Epithelial cell of proximal tubule (primary cell): ENCODE measurements at regions not wholly inside any gene's neighbourhood (a gene's known extent, or its start where the extent isn't known, plus 50 kb on each side); places are given as distances from the start of the nearest gene placed in this dataset.
"Not testable (repeated sequence)": the region's sequence is repeated elsewhere in the genome, so short reads cannot be mapped to it uniquely, and the experiment has no call there.

Source experiments
- DNase-seq: peaks from one replicate; pipeline ENCODE4 v3.0.0-alpha.2; 2011; ENCODE audit warnings: low read depth
- H3K4me3 ChIP-seq: 2 replicates; pipeline ENCODE4 v1.5.1; 2011; ENCODE audit warnings: low read depth, mild to moderate bottlenecking, low read length
- CTCF ChIP-seq: conservative IDR thresholded peaks from 2 replicates; pipeline ENCODE4 v1.5.1; 2012; ENCODE audit warnings: low read depth, mild to moderate bottlenecking, low read length

- TF ChIP-seq CTCF: no peak
- no peak for DNase-seq
- no peak overlapping the region for H3K4me3 ChIP-seq
Observed at GRCh38 chr15:21261965-21262850, 178.1 kb downstream of the POTEB3 start.

- no peak for DNase-seq
- no peak for TF ChIP-seq CTCF
- H3K4me3 ChIP-seq: no peak overlapping the region
Observed at GRCh38 chr15:21261396-21261964, 178.8 kb downstream of the POTEB3 start.

- no peak overlapping the region for H3K4me3 ChIP-seq
- DNase-seq: no peak
- no peak for TF ChIP-seq CTCF
Observed at GRCh38 chr15:21260966-21261395, 179.3 kb downstream of the POTEB3 start.

- not testable (repeated sequence) for DNase-seq, H3K4me3 ChIP-seq
Observed at GRCh38 chr15:21258635-21259034, 181.7 kb downstream of the POTEB3 start.

GRCh38 chr15:21249508-21250019 lies 190.7 kb downstream of the POTEB3 start:
- DNase-seq, H3K4me3 ChIP-seq: not testable (repeated sequence)
